ENCODE measurements at regions not wholly inside any gene's neighbourhood (a gene's known extent, or its start where the extent isn't known, plus 50 kb on each side); places are given as distances from the start of the nearest gene placed in this dataset.
A peak's percentile ranks its signal among the peaks of the same experiment; 100 is the strongest.

DNA sequence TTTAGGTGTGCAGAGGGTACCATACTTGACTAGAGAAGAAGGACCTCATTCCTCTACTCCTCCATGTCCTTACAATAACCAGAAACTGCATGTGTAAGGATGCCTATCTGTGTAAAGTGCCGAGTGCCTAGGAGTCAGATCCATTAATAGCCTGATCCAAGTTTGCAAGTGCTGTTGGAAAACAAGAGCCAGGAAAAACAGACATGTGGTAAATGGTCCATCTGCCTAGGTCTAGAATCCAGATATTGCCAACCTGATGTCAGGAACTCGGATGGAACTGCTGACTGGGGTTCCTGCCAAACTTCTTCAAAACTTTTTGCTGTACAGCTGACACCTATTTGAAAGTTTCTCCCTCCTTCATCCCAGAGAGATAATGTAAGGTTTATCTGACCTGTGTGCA is 239.4 kb upstream of the CAMK1G start:
- DNase-seq = no peak
- Histone ChIP-seq H3K4me1 (no peaks in the 10 kb centered on the region), H3K27me3 (peaks cover 0 to 5% (median 0%) of the 10 kb centered on the region in 4 donors), H3K27ac (no peak overlapping the region), H3K4me3 (no peak overlapping the region), H3K36me3 (no peaks in the 10 kb centered on the region), H3K9me3 (no peaks in the 10 kb centered on the region)
- no peak for TF ChIP-seq CTCF (IDR thresholded peaks at IDR 0.05)
- WGBS, 2 donors = 61 to 69% methylated on average over 2 of the region's 2 CpGs
- intact Hi-C loops (cut with DNase I) = no loop called here
- FAIRE-seq = no peak
- ATAC-seq = no peak

GRCh38 chr1:209349363-209350308 is 233.9 kb upstream of the CAMK1G start:
- H3K36me3 ChIP-seq = no peaks in the 10 kb centered on the region
- WGBS, 2 donors = 51 to 58% methylated on average over 9 of the region's 9 CpGs
- no peak overlapping the region for H3K27ac ChIP-seq
- no peak for TF ChIP-seq CTCF (IDR thresholded peaks at IDR 0.05)
- no peak overlapping the region for H3K4me3 ChIP-seq
- no peaks in the 10 kb centered on the region for H3K4me1 ChIP-seq
- H3K27me3 ChIP-seq = no peaks in the 10 kb centered on the region
- DNase-seq (no peak), ATAC-seq (no peak), FAIRE-seq (no peak)
- intact Hi-C loops (cut with DNase I) = no loop called here
- H3K9me3 ChIP-seq = no peaks in the 10 kb centered on the region

- no peak for ATAC-seq
- Histone ChIP-seq H3K4me1 (no peaks in the 10 kb centered on the region), H3K36me3 (no peaks in the 10 kb centered on the region), H3K27ac (no peak overlapping the region), H3K27me3 (no peaks in the 10 kb centered on the region), H3K9me3 (no peaks in the 10 kb centered on the region), H3K4me3 (no peak overlapping the region)
- intact Hi-C loops (cut with DNase I) = no loop called here
- no peak for FAIRE-seq
- 70 to 73% methylated on average over 3 of the region's 3 CpGs for WGBS, 2 donors
- no peak for DNase-seq
- no peak for TF ChIP-seq CTCF (IDR thresholded peaks at IDR 0.05)
Measured at GRCh38 chr1:209353053-209353452, 230.5 kb upstream of the CAMK1G start.

DNA sequence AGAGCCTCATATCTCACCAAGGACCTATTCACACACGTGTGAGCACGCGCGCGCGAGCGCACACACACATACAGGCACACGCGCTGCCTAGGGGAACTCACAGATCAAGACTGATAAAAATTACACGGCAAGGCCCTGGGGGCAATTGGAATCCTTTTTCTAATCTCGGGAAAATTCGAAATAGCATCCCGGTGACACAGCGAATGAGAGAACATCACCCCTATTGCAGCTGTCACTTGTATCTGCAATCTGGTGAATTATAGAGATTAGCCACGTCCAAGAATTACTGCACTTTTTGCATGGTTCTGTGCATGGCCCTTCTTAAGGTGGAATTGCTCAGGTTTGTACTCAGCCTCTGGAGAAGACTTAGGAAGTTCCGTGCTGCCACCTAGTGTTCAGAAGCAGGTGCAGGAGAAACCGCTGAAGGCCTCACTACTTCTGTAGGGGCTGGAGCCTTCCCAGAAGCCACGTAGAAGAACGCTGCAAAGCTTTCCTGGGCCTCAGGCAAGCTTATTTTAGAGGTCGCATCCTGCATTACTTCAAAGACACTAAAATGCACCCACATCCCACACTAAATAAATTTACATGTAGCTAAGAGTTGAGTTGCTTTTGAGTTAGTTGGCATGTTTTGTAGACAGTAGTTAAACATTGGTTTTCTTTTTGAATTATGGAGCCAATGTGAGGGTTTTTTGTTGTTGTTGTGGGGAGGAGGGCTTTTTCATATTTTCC is 229.2 kb upstream of the CAMK1G start:
- no peak overlapping the region for H3K4me3 ChIP-seq
- ATAC-seq = peak; percentile 78 to 99 (median 98)
- no peak for FAIRE-seq
- no peaks in the 10 kb centered on the region for H3K9me3 ChIP-seq
- 26 to 27% methylated on average over 20 of the region's 20 CpGs for WGBS, 2 donors
- TF ChIP-seq CTCF (IDR thresholded peaks at IDR 0.05) = peak; percentile 66 to 84 (median 69)
- intact Hi-C loops (cut with DNase I) = no loop called here
- no peak overlapping the region for H3K27ac ChIP-seq
- H3K36me3 ChIP-seq = no peaks in the 10 kb centered on the region
- H3K27me3 ChIP-seq = no peaks in the 10 kb centered on the region
- no peaks in the 10 kb centered on the region for H3K4me1 ChIP-seq
- peak; percentile 62 to 77 (median 64) for DNase-seq

- no peaks in the 10 kb centered on the region for H3K9me3 ChIP-seq
- FAIRE-seq (no peak), ATAC-seq (no peak), DNase-seq (no peak)
- no peak overlapping the region for H3K27ac ChIP-seq
- H3K4me1 ChIP-seq = no peaks in the 10 kb centered on the region
- intact Hi-C loops (cut with DNase I) = no loop called here
- H3K4me3 ChIP-seq = no peak overlapping the region
- 78 to 89% methylated on average over 4 of the region's 4 CpGs for WGBS, 2 donors
- H3K27me3 ChIP-seq = no peaks in the 10 kb centered on the region
- TF ChIP-seq CTCF (IDR thresholded peaks at IDR 0.05) = no peak
- no peaks in the 10 kb centered on the region for H3K36me3 ChIP-seq
Measured at GRCh38 chr1:209354840-209355165, 228.7 kb upstream of the CAMK1G start.
